ENCODE measurements at regions not wholly inside any gene's neighbourhood (a gene's known extent, or its start where the extent isn't known, plus 50 kb on each side); places are given as distances from the start of the nearest gene placed in this dataset.

- peak; percentile 27 for DNase-seq
- Histone ChIP-seq H3K9me3 (no peaks in the 10 kb centered on the region), H3K4me3 (ENCODE audit: low read depth, low read length) (no peak overlapping the region), H3K36me3 (no peaks in the 10 kb centered on the region), H3K27me3 (no peaks in the 10 kb centered on the region), H3K4me1 (no peaks in the 10 kb centered on the region)
- peak; percentile 58 for TF ChIP-seq CTCF (IDR thresholded peaks at IDR 0.05; ENCODE audit: low read depth, low read length)
Observed at GRCh38 chr10:131786756-131787605, 113.8 kb upstream of the PPP2R2D start.

GRCh38 chr10:131787961-131788360 lies 112.8 kb upstream of the PPP2R2D start:
- Histone ChIP-seq H3K4me1 (no peaks in the 10 kb centered on the region), H3K36me3 (no peaks in the 10 kb centered on the region), H3K4me3 (ENCODE audit: low read depth, low read length) (no peak overlapping the region), H3K27me3 (no peaks in the 10 kb centered on the region), H3K9me3 (no peaks in the 10 kb centered on the region)
- no peak for TF ChIP-seq CTCF (IDR thresholded peaks at IDR 0.05; ENCODE audit: low read depth, low read length)
- DNase-seq, result no peak

- Histone ChIP-seq H3K9me3 (no peaks in the 10 kb centered on the region), H3K4me1 (no peaks in the 10 kb centered on the region), H3K27me3 (no peaks in the 10 kb centered on the region), H3K4me3 (ENCODE audit: low read depth, low read length) (no peak overlapping the region), H3K36me3 (no peaks in the 10 kb centered on the region)
- no peak for TF ChIP-seq CTCF (IDR thresholded peaks at IDR 0.05; ENCODE audit: low read depth, low read length)
- no peak for DNase-seq
Observed at GRCh38 chr10:131788386-131788785, 112.4 kb upstream of the PPP2R2D start.

- H3K36me3 ChIP-seq, result no peaks in the 10 kb centered on the region
- no peak for DNase-seq
- TF ChIP-seq CTCF (IDR thresholded peaks at IDR 0.05; ENCODE audit: low read depth, low read length), result no peak
- H3K27me3 ChIP-seq, result no peaks in the 10 kb centered on the region
- H3K4me3 ChIP-seq (ENCODE audit: low read depth, low read length), result no peak overlapping the region
- H3K9me3 ChIP-seq, result no peaks in the 10 kb centered on the region
- H3K4me1 ChIP-seq, result no peaks in the 10 kb centered on the region
Observed at GRCh38 chr10:131789516-131789915, 111.3 kb upstream of the PPP2R2D start.

GRCh38 chr10:131790021-131790420 lies 110.8 kb upstream of the PPP2R2D start:
- peak; percentile 37 for DNase-seq
- no peaks in the 10 kb centered on the region for H3K4me1 ChIP-seq
- no peak overlapping the region for H3K4me3 ChIP-seq (ENCODE audit: low read depth, low read length)
- no peaks in the 10 kb centered on the region for H3K9me3 ChIP-seq
- H3K36me3 ChIP-seq, result no peaks in the 10 kb centered on the region
- no peak for TF ChIP-seq CTCF (IDR thresholded peaks at IDR 0.05; ENCODE audit: low read depth, low read length)
- H3K27me3 ChIP-seq, result no peaks in the 10 kb centered on the region

GRCh38 chr10:131792011-131792651 lies 108.7 kb upstream of the PPP2R2D start:
- no peak overlapping the region for H3K4me3 ChIP-seq (ENCODE audit: low read depth, low read length)
- no peak for TF ChIP-seq CTCF (IDR thresholded peaks at IDR 0.05; ENCODE audit: low read depth, low read length)
- no peaks in the 10 kb centered on the region for H3K36me3 ChIP-seq
- H3K27me3 ChIP-seq, result no peaks in the 10 kb centered on the region
- H3K4me1 ChIP-seq, result no peaks in the 10 kb centered on the region
- DNase-seq, result no peak
- no peaks in the 10 kb centered on the region for H3K9me3 ChIP-seq

Measured in BE2C (cell line).